BLaER1 (cell line): ENCODE measurements at regions not wholly inside any gene's neighbourhood (a gene's known extent, or its start where the extent isn't known, plus 50 kb on each side); places are given as distances from the start of the nearest gene placed in this dataset.
"Not testable (repeated sequence)": the region's sequence is repeated elsewhere in the genome, so short reads cannot be mapped to it uniquely, and the experiment has no call there.

Source experiments
- H3K27ac ChIP-seq: shearing (Covaris generic); formaldehyde crosslinking; 2 replicates; pipeline ENCODE4 v1.8.1; 2022
- H3K27me3 ChIP-seq: shearing (Covaris generic); formaldehyde crosslinking; 2 replicates; pipeline ENCODE4 v1.8.1; 2022
- H3K36me3 ChIP-seq: shearing (Covaris generic); formaldehyde crosslinking; 2 replicates; pipeline ENCODE4 v1.8.1; 2022
- H3K4me1 ChIP-seq: shearing (Covaris generic); formaldehyde crosslinking; 2 replicates; pipeline ENCODE4 v1.8.1; 2022
- H3K4me2 ChIP-seq: shearing (Covaris generic); formaldehyde crosslinking; 2 replicates; pipeline ENCODE4 v1.8.1; 2022
- H3K4me3 ChIP-seq: shearing (Covaris generic); formaldehyde crosslinking; 2 replicates; pipeline ENCODE4 v1.8.1; 2022
- H3K9ac ChIP-seq: shearing (Covaris generic); formaldehyde crosslinking; 2 replicates; pipeline ENCODE4 v1.8.1; 2022
- H3K9me3 ChIP-seq: shearing (Covaris generic); formaldehyde crosslinking; 2 replicates; pipeline ENCODE4 v1.8.1; 2022
- H4K20me1 ChIP-seq: shearing (Covaris generic); formaldehyde crosslinking; 2 replicates; pipeline ENCODE4 v1.8.1; 2022
- Cebpa-rat ChIP-seq: shearing (Covaris generic); IDR thresholded peaks from 2 replicates; pipeline ENCODE4 v1.8.1; 2022

- Histone ChIP-seq H3K9me3 (no peaks in the 10 kb centered on the region), H4K20me1 (no peaks in the 10 kb centered on the region), H3K27ac (peak overlapping the region; percentile 45; the same call in 1 of the 2 replicates), H3K4me2 (peak overlapping the region; percentile 76), H3K9ac (no peak overlapping the region), H3K27me3 (no peaks in the 10 kb centered on the region), H3K4me3 (no peak overlapping the region), H3K4me1 (peaks cover 38% of the 10 kb centered on the region), H3K36me3 (no peaks in the 10 kb centered on the region)
- TF ChIP-seq Cebpa-rat: no peak
Measured at GRCh38 chr5:111927191-111927590, 170.2 kb upstream of the NREP start.

DNA sequence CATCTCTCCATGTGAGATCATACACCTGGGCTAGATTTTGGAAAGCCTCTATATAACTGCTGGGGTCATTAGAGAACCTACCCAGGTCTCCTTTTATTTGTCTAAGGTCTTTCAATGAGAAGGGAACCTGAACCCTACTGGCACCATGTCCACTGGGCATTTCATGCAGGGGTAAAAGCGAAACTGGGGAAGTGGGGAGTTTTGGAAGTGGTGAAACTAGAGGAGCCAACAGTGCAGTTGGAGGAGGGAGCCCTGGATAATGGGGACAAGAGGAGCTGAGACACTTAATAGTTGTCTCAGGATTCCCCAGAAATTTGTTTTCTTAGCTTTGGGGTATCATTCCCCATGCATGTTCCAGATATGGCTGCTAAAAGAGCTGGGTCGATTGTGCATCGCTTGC lies 169.0 kb upstream of the NREP start:
- no peaks in the 10 kb centered on the region for H3K27me3 ChIP-seq
- peaks cover 38% of the 10 kb centered on the region for H3K4me1 ChIP-seq
- H3K4me2 ChIP-seq: no peak overlapping the region
- no peaks in the 10 kb centered on the region for H3K9me3 ChIP-seq
- no peak for TF ChIP-seq Cebpa-rat
- no peak overlapping the region for H3K27ac ChIP-seq
- H3K9ac ChIP-seq: no peak overlapping the region
- no peak overlapping the region for H3K4me3 ChIP-seq
- no peaks in the 10 kb centered on the region for H4K20me1 ChIP-seq
- H3K36me3 ChIP-seq: no peaks in the 10 kb centered on the region

GRCh38 chr5:111922344-111922743 lies 165.3 kb upstream of the NREP start:
- Histone ChIP-seq H3K36me3 (no peaks in the 10 kb centered on the region), H4K20me1 (no peaks in the 10 kb centered on the region), H3K27me3 (no peaks in the 10 kb centered on the region), H3K27ac (no peak overlapping the region), H3K4me1 (peaks cover 24% of the 10 kb centered on the region), H3K9me3 (0 out of 2 replicates have a peak, but pooled peaks cover 3% of the 10 kb centered on the region), H3K4me3 (no peak overlapping the region), H3K4me2 (no peak overlapping the region), H3K9ac (no peak overlapping the region)
- TF ChIP-seq Cebpa-rat: no peak

- H4K20me1 ChIP-seq, H3K4me2 ChIP-seq, H3K36me3 ChIP-seq, H3K9me3 ChIP-seq, H3K9ac ChIP-seq, H3K27ac ChIP-seq, H3K4me3 ChIP-seq, H3K27me3 ChIP-seq: not testable (repeated sequence)
- H3K4me1 ChIP-seq: peaks cover 20% of the 10 kb centered on the region
Measured at GRCh38 chr5:111921691-111922090, 164.7 kb upstream of the NREP start.

- Histone ChIP-seq H3K27me3 (no peaks in the 10 kb centered on the region), H3K9me3 (0 out of 2 replicates have a peak, but pooled peaks cover 3% of the 10 kb centered on the region), H4K20me1 (no peaks in the 10 kb centered on the region), H3K4me1 (peaks cover 24% of the 10 kb centered on the region; the same call in 1 of the 2 replicates), H3K4me2 (peak overlapping the region; percentile 22; the same call in 1 of the 2 replicates), H3K4me3 (no peak overlapping the region), H3K27ac (no peak overlapping the region), H3K36me3 (no peaks in the 10 kb centered on the region), H3K9ac (no peak overlapping the region)
- TF ChIP-seq Cebpa-rat: no peak
Measured at GRCh38 chr5:111914966-111915636, 158.1 kb upstream of the NREP start.

DNA sequence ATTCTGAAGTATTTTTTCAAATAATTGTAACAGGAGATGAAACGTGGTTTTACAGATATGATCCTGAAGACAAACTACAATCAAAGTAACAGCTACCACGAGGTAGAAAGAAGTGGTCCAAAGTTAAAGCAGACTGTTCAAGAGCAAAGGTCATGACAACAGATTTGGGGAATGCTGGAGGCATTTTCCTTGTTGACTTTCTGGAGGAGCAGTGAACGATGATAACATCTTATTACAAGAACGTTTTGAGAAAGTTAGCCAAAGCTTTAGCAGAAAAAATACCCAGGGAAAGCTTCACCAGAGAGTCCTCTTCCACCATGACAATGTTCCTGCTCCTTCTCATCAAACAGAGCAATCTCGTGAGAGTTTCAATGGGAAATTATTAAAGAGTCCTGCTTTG lies 145.4 kb upstream of the NREP start:
- H3K4me1 ChIP-seq: peaks cover 6% of the 10 kb centered on the region; the same call in 1 of the 2 replicates

GRCh38 chr5:111901296-111901695 lies 144.3 kb upstream of the NREP start:
- Histone ChIP-seq H3K4me3 (no peak overlapping the region), H3K4me2 (no peak overlapping the region), H3K27ac (no peak overlapping the region), H3K9ac (no peak overlapping the region), H3K4me1 (peaks cover 6% of the 10 kb centered on the region; the same call in 1 of the 2 replicates), H3K27me3 (no peaks in the 10 kb centered on the region), H3K36me3 (no peaks in the 10 kb centered on the region), H3K9me3 (peaks cover 22% of the 10 kb centered on the region), H4K20me1 (no peaks in the 10 kb centered on the region)
- TF ChIP-seq Cebpa-rat: no peak

More for the DNA sequence above, 145.4 kb upstream of the NREP start:
- no peaks in the 10 kb centered on the region for H3K36me3 ChIP-seq
- no peak overlapping the region for H3K4me3 ChIP-seq
- no peak overlapping the region for H3K4me2 ChIP-seq
- H3K27me3 ChIP-seq: no peaks in the 10 kb centered on the region
- no peak for TF ChIP-seq Cebpa-rat
- peaks cover 22% of the 10 kb centered on the region for H3K9me3 ChIP-seq
- H3K27ac ChIP-seq: no peak overlapping the region
- H4K20me1 ChIP-seq: no peaks in the 10 kb centered on the region
- H3K9ac ChIP-seq: no peak overlapping the region

- Histone ChIP-seq H3K4me2 (peak overlapping the region; percentile 44), H3K36me3 (no peaks in the 10 kb centered on the region), H3K27me3 (no peaks in the 10 kb centered on the region), H3K4me3 (no peak overlapping the region), H3K27ac (no peak overlapping the region), H3K9ac (no peak overlapping the region), H3K4me1 (peaks cover 22% of the 10 kb centered on the region), H4K20me1 (no peaks in the 10 kb centered on the region), H3K9me3 (0 out of 2 replicates have a peak, but pooled peaks cover 10% of the 10 kb centered on the region)
- no peak for TF ChIP-seq Cebpa-rat
Measured at GRCh38 chr5:111892949-111893348, 136.0 kb upstream of the NREP start.

GRCh38 chr5:111887706-111888105 lies 130.7 kb upstream of the NREP start:
- H3K9ac ChIP-seq: no peak overlapping the region
- H3K4me3 ChIP-seq: no peak overlapping the region
- H3K36me3 ChIP-seq: no peaks in the 10 kb centered on the region
- no peaks in the 10 kb centered on the region for H4K20me1 ChIP-seq
- no peak overlapping the region for H3K27ac ChIP-seq
- 0 out of 2 replicates have a peak, but pooled peaks cover 10% of the 10 kb centered on the region for H3K9me3 ChIP-seq
- H3K27me3 ChIP-seq: no peaks in the 10 kb centered on the region
- TF ChIP-seq Cebpa-rat: no peak
- no peak overlapping the region for H3K4me2 ChIP-seq
- peaks cover 8% of the 10 kb centered on the region for H3K4me1 ChIP-seq

GRCh38 chr5:111869681-111870080 lies 112.7 kb upstream of the NREP start:
- no peaks in the 10 kb centered on the region for H4K20me1 ChIP-seq
- no peak overlapping the region for H3K9ac ChIP-seq
- H3K4me2 ChIP-seq: no peak overlapping the region
- no peaks in the 10 kb centered on the region for H3K36me3 ChIP-seq
- no peak overlapping the region for H3K27ac ChIP-seq
- no peaks in the 10 kb centered on the region for H3K27me3 ChIP-seq
- no peak overlapping the region for H3K4me3 ChIP-seq
- TF ChIP-seq Cebpa-rat: no peak
- no peaks in the 10 kb centered on the region for H3K4me1 ChIP-seq
- H3K9me3 ChIP-seq: no peaks in the 10 kb centered on the region
